NCI-H146 treated with DMSO at 0.1 percent for 48 hours (cell line): ENCODE measurements at regions not wholly inside any gene's neighbourhood (a gene's known extent, or its start where the extent isn't known, plus 50 kb on each side); places are given as distances from the start of the nearest gene placed in this dataset.
A peak's percentile ranks its signal among the peaks of the same experiment; 100 is the strongest.
"Not testable (repeated sequence)": the region's sequence is repeated elsewhere in the genome, so short reads cannot be mapped to it uniquely, and the experiment has no call there.

Experiments
- DNase-seq: peaks from one replicate; lab custom pipeline; 2025; ENCODE audit not compliant: unreplicated experiment; lab: John Stamatoyannopoulos, UW

DNA sequence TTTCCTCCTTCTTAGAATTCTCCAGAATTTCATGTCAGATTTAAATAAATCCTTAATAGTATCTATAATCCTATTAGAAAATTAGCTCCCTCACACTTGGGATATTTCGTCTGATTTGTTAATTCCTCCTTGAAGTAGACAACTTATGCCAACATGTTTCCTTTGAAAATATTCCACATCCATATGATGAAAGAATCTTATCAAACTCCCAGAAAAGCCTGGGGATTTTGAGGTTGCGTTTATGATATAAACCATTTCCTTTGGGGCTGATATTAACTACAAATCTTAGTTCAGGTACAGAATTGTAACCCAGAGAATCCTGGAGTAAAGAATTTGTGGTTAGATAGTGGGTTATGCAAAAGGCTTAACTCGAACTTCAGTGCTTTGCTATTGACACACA is 2373.8 kb upstream of the ACO1 start:
- no peak for DNase-seq

DNA sequence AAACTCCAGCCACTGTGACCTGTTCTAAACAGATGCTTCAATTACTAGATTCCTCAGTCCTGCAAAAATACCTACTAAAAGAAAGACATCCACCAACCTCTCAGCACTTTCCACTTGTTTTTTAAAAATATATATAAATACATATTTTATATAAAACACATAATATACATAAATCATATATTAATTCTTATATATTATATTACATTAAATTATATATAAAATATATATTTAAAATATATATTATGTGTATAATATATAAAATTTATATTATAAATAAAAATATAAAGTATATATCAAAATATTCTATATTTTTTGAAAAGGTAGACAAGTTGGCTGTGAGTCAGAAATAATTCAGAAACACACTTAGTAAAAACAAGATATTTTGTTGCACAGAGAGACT is 2371.8 kb upstream of the ACO1 start:
- no peak for DNase-seq

DNA sequence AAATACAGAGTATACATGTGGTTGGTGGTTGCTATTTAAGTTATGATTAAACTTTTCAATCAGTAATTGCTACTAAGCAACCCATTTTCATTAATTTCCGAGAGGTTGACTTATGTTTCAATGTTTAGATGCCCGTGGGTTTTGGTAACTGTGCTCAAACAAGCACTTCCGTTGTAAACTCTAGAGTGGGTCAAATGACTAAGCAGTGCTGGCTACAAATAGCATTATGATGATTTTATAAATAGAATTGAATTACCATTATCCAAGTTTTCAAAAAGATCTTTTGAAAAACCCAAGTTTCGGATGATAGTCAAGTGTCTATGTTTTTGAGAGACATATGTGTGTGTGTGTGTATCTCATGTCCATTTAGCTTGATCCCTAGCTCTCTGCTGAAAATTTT is 2369.4 kb upstream of the ACO1 start:
- no peak for DNase-seq

DNA sequence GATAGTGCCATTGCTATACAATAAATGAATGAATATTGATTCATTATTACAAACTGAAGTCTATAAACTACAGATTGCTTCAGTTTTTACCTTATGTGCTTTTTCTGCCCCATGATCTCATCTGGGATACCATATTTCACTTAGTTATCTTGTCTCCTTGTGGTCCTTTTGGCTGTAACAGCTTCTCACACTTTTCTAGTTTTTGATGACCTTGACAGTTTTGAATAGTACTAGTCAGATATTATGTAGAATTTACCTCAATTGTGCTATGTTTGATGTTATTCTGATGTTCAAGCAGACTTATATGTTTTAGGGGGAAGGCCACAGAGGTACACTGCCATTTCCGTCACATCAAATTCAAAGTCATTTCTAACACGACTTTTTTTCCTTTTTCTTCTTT is 2364.3 kb upstream of the ACO1 start:
- no peak for DNase-seq

DNA sequence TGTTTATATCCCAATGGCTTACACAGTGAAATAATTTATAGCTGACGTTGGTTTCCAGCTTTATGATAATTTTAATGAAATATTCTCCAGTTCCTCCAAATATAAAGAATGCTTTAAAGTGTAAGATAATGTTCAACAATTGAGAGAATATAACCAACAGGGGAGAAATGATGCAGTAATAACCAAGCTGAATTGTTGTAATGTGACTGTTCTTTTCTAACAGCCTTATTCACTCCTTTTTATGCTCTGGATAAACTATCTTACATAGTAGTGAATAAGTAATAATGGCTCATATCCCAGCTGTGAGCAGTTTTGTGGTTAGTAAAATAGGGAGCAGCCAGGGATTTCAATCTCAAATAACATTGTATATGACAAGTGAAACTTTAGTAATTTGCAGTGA is 2348.7 kb upstream of the ACO1 start:
- no peak for DNase-seq

DNA sequence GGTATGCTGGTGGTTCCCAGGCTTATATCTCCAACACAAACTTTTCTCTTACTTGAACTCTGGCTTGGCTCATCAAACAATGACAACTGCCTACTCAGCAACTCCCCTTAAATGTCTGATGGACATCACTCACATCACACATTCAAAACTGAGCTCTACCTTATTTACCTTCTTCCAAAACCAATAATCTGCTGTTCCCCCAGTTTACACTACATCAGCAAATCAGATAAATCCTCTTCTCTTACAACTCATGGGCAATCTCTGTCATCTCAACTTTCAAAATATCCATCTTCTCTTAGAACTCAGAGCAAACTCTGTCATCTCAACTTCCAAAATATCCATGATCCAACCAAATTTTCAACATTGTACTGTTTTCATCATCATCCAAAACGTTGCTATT is 2347.9 kb upstream of the ACO1 start:
- DNase-seq: no peak

DNA sequence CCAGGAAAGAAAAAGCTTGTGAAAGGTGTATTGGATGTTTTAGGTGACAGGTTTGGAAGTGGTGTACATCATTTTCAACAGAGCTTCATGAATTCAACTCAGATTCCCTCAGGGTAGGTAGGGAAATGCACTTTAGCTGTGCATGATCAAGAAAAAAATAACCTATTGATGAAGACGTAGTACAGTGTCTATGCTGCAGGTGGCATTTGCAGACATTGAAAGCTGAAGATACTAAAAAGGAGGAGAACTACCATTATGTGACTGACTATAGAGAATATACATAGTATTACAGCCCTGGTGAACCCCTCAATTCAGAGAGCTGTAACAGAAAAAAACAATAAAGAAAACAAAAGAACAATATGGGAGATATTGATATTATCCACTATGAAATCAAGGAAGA is 2344.7 kb upstream of the ACO1 start:
- no peak for DNase-seq

DNA sequence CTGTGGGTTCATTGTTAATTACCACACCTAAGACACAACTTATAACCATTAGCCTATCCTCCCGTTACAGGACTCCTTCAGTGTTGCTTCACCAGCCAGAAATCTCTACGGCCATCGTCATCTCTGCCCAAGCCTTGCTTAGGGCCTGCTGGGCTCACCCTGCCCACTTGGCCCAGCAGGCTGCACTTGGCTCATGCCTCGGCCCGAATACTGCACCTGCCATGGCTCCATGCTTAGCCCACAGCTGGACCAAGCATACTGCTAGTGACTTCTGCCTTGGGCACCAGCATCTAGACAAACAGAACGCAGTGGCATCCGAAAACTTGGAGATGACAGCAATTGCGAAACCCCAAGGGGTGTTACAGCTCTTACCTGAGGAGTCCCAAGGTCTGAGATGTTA is 2336.0 kb upstream of the ACO1 start:
- no peak for DNase-seq

DNA sequence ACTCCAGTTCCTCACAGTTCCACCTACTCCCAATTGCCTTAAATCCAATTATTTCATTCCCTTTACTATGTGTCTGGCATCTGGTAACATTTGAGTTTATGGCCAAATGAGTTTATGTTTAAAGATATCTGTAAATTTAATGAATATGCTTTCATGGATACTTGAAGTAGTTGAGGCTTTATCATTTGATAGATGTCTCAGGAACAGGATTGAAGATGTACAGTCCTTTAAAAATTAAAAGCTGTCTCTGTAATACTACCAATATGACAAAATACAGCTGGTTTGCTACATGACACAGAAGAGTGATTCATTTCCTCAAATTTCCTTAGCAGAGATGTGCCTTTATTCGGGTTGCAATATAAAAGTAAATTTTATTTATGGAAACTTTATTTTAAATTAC is 2326.0 kb upstream of the ACO1 start:
- no peak for DNase-seq

DNA sequence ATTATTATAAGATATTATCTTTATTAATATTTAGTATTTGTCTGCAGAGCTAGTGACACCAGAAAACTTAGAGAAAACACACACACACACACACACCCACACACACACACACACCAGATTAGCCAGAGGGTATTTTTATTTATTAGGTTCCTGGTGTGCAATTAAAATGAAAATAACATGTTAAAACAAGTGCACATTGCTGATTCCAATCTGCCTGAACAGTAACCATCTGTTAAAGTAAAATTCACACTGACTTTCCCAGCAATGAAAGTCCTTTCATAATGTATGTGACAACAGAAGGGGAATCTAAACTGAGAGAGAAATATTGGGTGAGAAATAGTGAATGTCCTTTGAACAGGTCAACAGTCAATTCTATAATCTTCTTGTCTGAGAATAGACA is 2323.5 kb upstream of the ACO1 start:
- no peak for DNase-seq

DNA sequence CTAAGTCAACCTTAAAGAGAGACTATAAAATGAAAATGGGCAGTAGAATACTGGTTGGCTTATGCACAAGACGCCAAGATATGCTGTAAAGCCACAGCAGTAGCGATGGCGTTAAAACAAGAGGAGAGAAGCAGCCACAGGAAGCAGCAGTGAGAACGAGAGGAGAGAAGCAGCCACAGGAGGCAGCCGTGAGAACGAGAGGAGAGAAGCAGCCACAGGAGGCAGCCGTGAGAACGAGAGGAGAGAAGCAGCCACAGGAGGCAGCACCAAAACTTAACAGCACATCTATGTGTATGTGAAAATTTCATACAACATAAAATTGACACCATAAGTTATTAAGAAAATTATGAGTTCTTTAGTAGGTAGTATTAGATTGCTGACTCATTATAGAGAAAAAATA is 2318.6 kb upstream of the ACO1 start:
- no peak for DNase-seq

DNA sequence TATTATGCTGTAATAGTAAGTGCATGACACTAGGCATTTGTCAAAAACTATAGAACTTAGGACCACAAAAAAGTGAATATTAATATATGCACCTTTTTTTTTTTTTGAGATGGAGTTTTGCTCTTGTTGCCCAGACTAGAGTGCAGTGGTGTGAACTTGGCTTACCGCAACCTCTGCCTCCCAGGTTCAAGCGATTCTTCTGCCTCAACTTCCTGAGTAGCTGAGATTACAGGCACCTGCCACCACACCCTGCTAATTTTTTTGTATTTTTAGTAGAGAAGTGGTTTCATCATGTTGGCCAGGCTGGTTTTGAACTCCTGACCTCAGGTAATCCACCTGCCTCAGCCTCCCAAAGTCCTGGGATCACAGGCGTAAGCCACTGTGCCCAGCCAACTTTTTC is 2315.2 kb upstream of the ACO1 start:
- DNase-seq: not testable (repeated sequence)

DNA sequence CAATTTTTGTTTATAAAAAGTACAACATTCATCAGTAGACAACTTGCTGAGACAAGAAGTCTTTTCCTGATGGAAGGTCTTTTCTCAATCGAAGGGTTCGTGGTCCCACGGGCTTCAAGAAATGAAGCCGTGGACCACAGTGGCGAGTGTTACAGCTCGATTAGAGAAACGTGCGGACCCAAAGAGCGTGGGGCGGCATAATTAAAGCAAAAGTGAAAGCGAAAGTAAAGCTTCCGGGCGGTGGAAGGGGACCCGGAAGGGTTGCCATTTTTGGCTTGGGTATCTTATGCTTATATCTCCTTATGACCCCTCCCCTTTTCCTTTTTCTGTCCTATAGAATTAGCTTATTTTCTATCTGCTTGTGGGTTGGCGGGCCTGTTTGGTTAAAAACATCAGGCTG is 2309.4 kb upstream of the ACO1 start:
- DNase-seq: no peak

DNA sequence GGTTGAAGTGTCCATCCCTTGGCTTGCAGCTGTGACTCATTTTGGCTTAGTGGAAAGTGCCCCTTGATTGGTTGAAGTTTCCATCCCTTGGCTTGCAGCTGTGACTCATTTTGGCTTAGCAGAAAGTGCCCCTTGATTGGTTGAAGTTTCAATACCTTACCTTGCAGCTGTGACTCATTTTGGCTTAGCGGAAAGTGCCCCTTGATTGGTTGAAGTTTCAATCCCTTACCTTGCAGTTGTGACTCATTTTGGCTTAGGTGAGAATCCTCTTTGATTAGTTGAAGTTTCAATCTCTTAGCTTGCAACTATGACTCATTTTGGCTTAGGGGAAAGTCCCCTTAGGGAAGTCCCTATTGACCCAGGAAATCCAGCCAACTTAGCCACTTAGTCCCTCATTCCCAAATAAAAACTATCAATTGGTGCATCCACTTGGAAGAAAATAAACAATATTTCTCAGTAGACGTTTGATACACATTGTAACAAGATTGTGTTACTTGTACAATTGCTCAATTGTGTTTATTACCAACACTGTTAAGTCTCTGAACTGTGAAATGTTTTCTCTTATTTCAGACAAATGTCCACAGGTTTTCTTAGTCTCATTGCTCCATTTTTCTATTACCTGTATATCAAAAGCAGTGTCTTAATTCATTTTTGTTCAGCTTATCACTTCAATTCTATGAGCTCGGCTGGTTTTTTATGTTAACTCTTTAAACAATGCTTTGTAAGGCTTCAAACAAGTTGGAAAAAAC is 2308.8 kb upstream of the ACO1 start:
- DNase-seq: no peak

DNA sequence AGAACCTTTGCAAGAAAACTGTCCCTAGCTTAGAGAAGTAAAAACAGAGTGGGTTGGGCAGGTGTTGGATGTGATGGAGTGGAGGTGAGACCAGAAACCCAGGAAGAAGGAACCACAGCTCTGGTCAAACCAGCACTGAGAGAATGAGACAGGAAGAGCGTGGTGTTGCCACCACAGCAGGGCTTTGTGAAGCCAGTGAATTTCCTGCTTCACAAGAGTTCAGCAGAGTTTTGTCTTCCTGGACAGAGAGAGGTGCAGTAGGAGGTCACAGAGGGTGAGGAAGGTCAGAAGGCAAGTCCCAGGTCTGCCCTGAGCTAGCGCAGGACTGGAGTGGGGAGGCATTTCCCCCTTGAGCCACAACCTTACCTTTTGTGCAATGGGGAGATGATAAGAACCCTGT is 2306.2 kb upstream of the ACO1 start:
- DNase-seq: no peak

DNA sequence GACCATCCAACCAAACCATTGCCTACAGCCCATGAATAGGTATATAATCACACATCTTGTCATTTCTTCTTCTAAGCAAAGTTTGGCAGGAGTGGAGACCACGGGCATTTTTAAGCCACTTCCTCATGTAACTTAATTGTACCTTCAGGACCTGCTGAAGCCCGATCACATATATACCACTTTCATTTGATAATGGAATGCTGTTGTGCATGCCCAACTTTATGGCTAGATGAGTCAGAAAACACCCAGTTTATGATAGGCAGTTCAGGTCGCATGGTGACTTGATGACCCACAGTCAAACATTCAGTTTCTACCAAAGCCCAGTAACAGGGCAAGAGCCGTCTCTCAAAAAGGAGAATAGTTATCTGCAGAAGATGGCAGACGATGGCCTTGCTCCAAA is 2295.0 kb upstream of the ACO1 start:
- no peak for DNase-seq

DNA sequence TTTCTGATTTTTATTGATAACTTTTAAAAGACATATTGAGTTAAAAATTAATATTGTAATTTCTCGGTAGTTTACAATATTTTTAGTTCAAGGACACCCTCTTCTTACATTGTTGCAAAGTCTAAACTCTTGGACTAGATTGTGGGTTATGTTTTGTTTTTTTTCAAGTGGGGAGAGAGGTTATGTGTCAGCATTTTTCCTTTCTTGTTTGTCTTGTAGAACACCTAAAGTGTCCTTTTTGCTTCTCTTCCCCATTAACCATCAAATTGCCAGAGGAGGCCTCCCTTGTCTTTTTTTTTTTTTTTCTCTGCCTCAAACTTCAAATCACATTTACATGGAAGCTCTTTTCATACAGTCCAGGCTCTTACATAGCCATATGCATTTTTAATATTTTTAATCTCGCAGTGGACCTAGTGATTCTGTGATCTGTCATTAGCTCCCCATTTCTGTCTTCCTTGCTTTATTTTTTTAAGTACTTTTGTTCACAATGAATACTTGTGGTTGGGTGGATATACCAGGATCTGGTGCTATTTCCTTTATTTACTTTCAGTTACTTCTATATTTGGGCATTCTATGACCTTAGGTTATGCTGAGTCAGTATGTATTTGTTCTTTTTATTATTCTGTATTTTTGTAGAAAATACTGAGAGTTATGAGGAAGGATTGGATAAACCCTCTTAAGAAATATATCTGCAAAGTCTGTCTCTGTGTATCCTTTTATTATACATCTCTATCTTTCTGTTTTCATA is 2280.6 kb upstream of the ACO1 start:
- no peak for DNase-seq

DNA sequence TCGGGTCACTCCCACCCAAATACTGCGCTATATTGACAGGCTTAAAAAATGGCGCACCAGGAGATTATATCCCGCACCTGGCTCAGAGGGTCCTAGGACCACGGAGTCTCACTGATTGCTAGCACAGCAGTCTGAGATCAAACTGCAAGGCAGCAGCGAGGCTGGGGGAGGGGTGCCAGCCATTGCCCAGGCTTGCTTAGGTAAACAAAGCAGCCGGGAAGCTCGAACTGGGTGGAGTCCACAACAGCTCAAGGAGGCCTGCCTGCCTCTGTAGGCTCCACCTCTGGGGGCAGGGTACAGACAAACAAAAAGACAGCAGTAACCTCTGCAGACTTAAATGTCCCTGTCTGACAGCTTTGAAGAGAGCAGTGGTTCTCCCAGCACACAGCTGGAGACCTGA is 2277.3 kb upstream of the ACO1 start:
- DNase-seq: not testable (repeated sequence)

DNA sequence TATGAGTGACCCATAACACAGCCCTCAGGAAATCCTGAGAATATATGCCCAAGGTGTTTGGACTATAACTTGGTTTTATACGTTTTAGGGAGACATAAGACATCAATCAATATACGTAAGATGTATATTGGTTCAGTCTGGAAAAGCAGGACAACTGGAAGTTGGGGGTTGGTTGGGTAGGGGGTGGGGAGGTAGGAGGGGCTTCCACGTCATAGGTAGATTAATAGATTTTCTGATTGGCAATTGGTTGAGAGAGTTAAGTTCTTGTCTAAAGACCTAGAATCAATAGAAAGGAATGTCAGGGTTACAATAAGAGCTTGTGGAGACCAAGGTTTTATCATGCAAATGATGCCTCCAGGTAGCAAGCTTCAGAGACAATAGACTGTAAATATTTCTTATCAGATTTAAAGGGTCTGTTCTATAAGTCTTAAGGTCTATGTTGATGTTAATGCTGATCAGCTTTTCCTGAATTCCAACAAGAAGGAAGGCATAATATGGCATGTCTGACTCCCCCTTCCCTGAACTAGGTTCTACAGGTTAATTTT is 2267.7 kb upstream of the ACO1 start:
- DNase-seq: no peak

DNA sequence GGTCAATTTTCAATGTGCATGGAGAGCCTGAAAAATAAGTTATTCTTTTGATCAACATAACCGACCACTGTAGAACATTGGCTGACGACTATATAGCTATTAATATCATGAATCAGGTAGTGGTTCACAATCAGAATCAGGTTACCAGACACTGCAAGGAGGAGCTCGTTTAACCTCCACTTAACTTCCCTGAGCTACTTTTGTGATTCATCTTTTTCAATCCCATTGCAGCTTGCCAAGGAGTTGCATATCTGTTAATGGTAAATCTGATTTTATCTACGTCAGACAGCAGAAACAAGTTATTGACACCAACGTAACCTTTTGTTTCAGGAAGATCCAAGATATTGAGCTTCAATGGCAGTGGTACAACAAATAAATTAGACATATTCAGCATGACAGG is 2263.8 kb upstream of the ACO1 start:
- DNase-seq: no peak

DNA sequence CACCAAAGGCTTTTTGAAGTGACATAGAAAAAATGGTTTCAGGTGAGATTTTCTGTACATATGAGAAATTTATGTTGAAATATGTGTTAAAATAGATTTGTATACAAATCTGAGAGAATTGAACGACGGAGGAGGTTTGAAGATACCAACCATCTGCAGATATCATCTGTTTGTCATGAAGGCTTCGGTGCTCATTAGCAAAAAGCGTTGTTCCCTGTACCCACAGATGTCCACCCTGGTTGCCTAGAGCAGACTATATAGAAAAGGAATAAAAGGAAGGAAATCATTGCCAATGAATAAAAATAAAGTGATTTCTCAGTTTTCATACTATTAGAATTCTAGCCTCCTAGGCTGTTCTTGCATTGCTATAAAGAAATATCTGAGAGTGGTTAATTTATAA is 2262.8 kb upstream of the ACO1 start:
- no peak for DNase-seq

DNA sequence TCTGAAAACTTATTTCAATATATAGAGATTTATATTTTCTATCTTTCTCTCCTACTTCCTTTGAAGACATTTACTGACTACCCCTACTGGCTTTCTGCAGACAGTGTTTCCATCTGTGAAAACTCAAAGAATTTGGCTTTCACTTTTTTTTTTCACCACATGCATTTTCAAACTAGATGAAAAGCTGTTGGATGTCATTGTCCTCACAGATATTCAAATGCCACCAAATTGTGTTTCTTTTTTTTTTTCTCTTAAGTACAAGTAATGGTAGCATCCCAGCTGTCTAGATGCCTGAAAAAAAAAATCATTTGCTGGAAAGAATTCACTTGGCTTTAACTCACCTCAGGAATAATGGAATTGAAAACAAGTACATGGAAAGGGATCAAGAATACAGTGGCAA is 2258.6 kb upstream of the ACO1 start:
- DNase-seq: peak; percentile 17

DNA sequence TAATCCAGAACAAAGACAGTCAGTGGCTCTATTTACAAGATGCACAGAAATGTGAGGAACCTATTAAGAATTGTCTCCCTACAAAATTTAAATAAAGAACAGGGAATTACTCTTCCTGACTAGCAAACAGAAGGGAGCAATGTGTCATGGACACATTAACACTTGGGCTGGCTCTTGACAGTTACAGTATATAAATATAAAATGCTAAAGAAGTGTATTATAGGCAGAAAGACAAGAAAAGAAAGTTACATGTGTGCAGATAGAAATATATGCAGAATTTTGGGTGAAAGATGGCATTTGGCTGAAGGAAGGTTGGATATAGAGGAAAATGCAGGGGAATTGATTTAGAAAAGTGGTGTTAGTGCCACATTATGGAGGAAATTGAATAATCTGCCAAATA is 2257.1 kb upstream of the ACO1 start:
- no peak for DNase-seq
